Fibroblast of lung (primary cell): ENCODE measurements at regions not wholly inside any gene's neighbourhood (a gene's known extent, or its start where the extent isn't known, plus 50 kb on each side); places are given as distances from the start of the nearest gene placed in this dataset.

Experiments used
- CTCF ChIP-seq, 2 donors: IDR thresholded peaks in 1 of 2; conservative IDR thresholded peaks in 1 of 2; 1 replicate in 1 of 2; 2 replicates in 1 of 2; pipeline ENCODE4 v1.5.1; 2011 to 2012; ENCODE audit warnings: low read length in 2 of 2, control low read depth in 1 of 2, inconsistent platforms in 1 of 2, low read depth in 1 of 2, mild to moderate bottlenecking in 1 of 2
- EZH2 ChIP-seq: IDR thresholded peaks from 2 replicates; pipeline ENCODE4 v1.5.1; 2012; ENCODE audit warnings: low read length, control low read depth, mild to moderate bottlenecking; ENCODE audit errors: missing control alignments

GRCh38 chr4:103272174-103272573, 74.0 kb upstream of the CENPE start:
- no peak for TF ChIP-seq CTCF (conservative IDR thresholded peaks at IDR 0.05 in 1 of 2, IDR thresholded peaks at IDR 0.05 in 1 of 2; ENCODE audit: low read depth in 1 of 2, low read length in 2 of 2)
- TF ChIP-seq EZH2, result no peak
